DMS53 treated with DMSO at 0.1 percent for 48 hours (cell line): ENCODE measurements at regions not wholly inside any gene's neighbourhood (a gene's known extent, or its start where the extent isn't known, plus 50 kb on each side); places are given as distances from the start of the nearest gene placed in this dataset.
A peak's percentile ranks its signal among the peaks of the same experiment; 100 is the strongest.

Source experiments
- DNase-seq: peaks from one replicate; lab custom pipeline; 2025; ENCODE audit not compliant: unreplicated experiment; lab: John Stamatoyannopoulos, UW

- DNase-seq, result no peak
These were observed 90.2 kb upstream of the SOD3 start for GRCh38 chr4:24705016-24705753.

- no peak for DNase-seq
These were observed 81.8 kb upstream of the SOD3 start for GRCh38 chr4:24713604-24714003.

- DNase-seq, result no peak
These were observed 75.8 kb upstream of the SOD3 start for GRCh38 chr4:24719615-24720014.

DNA sequence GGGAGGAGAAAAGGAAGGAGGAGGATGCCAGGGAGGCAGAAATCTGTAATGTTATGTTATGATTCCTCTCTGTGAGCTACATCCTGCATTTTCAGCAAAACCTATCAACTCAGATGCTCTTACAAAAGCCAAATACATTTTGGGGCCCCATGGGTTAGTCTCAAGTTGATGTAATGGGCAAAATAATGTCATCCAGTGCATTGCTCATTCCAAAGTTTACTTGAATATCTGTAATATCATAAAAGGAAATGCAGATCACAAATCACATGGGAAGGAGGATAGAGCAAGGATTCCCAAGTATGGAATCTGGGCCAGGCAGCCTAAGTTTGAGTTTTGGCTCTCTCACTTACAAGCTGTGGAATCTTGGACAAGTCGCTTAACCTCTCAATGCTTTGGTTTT lies 74.9 kb upstream of the SOD3 start:
- DNase-seq, result no peak

DNA sequence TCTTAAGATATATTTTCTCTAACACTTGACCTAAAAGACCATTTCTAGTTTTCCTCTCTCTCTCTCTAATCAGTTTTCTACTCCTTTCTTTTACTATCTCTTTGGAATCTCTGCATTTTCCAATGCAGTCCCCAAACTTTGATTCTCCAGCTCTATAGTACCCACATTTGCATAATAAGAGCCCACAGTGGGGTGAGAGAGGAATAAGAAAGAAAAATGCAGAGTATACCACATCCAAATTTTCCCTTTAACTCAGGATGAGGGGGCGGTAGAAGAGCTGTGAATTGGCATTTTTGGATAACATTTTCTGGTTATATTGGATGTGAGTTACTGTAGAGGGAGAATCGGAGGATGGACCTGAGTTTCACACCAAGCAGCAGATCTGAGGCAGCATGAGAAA lies 74.4 kb upstream of the SOD3 start:
- DNase-seq, result no peak

GRCh38 chr4:24722026-24722568 lies 73.3 kb upstream of the SOD3 start:
- no peak for DNase-seq

- no peak for DNase-seq
These were observed 67.8 kb upstream of the SOD3 start for GRCh38 chr4:24727390-24728224.

DNA sequence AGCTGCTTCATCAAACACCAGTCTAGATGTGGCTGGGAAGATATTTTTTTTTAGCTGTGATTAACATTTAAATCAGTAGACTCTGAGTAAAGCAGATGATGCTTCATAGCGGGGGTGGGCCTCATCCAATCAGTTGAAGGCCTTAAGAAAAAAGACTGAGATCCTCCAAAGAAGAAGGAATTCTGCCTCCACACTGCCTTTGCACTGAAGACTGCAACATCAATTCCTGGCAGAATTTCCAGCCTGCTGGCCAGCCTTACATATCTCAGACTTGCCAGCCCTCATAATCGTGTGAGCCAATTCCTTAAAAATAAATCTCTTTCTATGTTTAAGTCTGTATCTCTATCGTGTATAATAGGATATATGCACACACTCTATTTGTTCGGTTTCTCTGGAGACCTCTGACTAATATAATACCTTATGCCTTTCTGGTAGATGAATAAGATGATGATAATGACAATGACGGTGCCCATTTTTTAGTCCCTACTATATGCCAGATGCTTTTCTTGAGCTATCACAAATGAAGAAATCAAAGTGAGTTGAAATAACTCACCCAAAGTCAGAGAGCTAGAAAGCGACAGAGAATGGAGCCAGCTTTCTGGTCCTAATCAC lies 66.1 kb upstream of the SOD3 start:
- DNase-seq, result no peak

- DNase-seq, result no peak
These were observed 64.9 kb upstream of the SOD3 start for GRCh38 chr4:24730256-24731001.

DNA sequence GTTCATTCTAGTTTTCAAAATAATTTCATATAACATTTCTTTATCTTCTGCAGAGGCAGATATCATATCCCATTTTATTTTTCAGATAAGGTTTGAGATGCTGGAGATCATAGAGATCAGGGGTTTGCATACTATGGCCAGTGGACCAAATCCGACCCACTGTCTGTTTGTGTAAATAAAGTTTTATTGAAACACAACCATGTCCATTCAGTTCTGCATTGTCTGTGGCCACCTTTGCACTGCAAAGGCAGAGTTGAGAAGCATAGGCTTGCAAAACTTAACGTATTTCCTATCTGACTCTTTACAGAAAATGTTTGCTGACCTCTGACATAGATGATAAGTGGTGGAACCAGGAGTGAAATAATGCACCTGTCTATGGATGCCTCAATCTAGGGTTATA lies 63.9 kb upstream of the SOD3 start:
- DNase-seq, result no peak

DNA sequence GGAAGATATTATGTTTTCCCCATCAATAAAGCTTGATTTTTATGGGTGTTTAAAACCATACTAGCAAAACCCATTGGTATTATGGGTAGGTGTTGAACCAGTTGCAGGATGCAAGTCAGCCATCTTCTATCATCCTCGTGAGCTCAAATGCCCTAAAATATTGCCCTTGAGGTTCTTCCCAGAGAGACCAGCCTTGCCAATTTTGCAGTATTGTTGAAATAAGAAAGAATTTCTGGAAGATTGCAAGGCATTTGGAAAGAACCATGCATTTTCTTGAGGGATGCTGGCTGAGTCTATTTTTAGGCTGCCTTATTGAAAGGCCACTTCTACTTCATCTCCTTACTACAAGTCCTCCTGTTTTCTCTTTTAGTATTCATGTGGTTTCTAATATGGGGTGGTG lies 60.9 kb upstream of the SOD3 start:
- no peak for DNase-seq

GRCh38 chr4:24736066-24736465 lies 59.3 kb upstream of the SOD3 start:
- DNase-seq, result peak; percentile 14

DNA sequence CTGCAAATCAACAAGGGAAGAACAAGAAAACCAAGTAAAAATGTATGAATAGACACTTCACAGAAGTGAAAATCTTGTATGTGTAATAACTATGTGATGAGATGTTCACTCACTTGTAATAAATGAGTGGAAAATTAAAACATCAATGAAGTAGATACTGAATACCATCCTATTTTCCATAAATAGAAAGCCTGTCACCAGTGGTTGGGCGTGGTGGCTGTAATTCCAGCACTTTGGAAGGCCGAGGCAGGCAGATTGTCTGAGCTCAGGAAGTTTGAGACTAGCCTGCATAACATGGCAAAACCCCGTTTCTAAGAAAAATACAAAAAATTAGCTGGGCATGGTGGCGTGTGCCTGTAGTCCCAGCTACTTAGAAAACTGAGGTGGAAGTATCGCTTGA lies 53.5 kb upstream of the SOD3 start:
- no peak for DNase-seq

DNA sequence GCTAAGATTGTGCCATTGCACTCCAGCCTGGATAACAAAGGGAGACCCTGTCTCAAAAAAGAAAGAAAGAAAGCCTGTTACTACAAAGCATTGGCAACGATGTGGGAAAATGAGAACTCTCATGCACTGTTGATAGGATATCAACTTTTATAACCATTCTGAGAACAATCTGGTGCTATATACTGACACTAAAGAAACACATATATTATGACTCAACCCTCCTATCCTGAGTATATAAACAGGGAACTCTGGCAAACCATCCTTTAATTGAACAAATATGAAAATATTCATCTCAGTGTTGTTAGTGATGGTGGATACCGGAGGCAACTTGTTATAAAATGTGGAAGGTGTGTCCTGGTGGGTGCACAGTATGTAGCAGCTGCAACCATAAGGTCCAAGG lies 53.0 kb upstream of the SOD3 start:
- no peak for DNase-seq

DNA sequence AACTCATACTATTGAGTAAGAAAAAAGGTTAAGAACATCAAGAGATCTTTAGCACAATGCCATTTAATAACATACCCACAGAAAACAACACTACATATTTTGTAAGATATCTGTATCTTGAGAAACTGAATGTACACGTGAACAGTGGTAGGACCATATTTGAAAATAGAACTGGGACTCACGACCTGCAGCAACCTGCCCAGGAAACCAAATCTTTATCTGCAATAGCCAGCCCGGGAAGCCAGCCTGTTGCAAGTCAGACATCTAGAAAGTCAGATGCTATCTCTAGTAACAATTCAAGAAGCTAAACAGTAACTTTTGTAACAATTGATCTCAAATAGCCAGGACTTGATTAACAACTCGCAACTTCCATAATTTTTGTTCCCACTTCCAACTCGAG lies 52.6 kb upstream of the SOD3 start:
- no peak for DNase-seq

DNA sequence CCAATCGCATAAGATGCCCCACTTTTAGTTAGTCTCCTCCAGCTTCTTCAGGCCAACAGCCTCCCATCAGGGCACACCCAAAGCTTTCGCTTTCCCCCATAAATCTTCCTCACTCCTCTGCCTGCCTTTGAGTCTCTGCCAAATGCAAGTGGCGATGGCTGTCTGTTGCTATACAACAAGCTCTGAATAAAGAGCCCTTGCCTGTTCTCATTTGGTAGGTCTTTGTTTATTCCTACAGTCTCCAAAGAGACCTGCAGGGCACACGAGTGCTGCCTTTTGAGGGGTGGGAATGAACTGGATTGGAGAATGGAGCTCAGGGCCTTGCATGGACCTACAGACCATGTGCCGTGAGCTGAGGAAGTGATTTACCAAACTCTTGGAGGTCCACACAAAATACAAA lies 52.2 kb upstream of the SOD3 start:
- no peak for DNase-seq

DNA sequence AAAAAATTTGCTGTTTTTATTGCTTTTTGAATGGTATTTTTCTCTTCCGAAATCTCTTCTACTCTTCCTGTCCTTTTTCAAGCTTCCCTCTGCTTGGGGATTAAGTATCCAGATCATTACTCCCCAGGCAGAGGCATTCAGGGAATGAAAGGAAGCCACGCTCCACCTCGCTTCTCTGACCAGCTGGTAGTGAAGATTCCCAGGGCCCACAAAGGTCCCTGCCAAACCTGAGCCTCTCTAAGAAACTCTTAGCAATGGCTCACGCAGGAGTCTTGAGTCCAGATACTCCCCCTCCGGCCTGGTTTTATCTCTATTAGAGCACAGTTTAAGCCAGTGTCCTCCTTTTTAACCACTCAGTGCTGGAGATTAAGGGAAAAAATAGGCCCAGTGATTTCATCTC lies 51.4 kb upstream of the SOD3 start:
- DNase-seq, result no peak

DNA sequence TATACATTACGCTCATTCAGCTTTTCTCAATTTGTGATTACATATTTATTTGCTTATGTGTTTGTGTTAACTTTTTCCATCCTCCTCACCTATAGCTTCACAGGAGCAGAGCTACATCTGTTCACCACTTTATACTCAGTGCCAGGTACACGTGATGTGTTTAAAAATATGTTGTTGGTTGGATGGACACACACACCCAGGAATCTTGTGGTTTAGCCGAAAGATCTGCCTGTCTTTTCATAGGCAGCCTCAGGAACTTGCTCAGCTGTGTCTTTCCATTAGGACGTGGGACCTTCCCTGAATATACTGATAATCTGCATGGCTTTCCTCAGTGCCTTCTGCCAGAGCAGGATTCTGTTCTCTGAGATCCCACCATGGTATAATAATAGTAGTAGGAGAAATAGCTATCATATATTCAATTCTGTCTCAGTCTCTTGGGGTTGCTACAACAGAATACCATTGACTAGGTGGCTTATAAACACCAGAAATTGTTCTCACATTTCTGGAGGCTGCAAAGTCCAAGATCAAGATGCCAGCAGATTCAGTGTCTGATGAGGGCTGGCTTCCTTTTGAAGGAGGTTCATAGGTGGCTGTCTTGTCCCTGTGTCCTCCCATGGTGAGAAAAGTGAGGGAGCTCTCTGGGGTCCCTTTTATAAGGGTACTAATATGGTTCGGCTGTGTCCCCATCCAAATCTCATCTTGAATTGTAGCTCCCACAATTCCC lies 50.0 kb upstream of the SOD3 start:
- no peak for DNase-seq
